ENCODE measurements at regions not wholly inside any gene's neighbourhood (a gene's known extent, or its start where the extent isn't known, plus 50 kb on each side); places are given as distances from the start of the nearest gene placed in this dataset.

GRCh38 chr14:93870377-93870776 is 56.8 kb upstream of the FAM181A start:
- intact Hi-C loops (cut with DNase I, micrococcal nuclease): no loop called here
- no peak for TF ChIP-seq CTCF (IDR thresholded peaks at IDR 0.05)
- H3K4me1 Mint-ChIP-seq (ENCODE audit: low read depth): no peaks in the 10 kb centered on the region
- Histone ChIP-seq H3K27me3 (ENCODE audit: control insufficient read depth in 1 of 2, insufficient read depth in 2 of 2, low read length in 2 of 2) (peaks cover 4 to 5% of the 10 kb centered on the region in 2 experiments), H3K27ac (ENCODE audit: low read depth in 1 of 2, low read length in 2 of 2) (no peak overlapping the region), H3K36me3 (ENCODE audit: insufficient read depth, low read length) (no peaks in the 10 kb centered on the region), H3K9me3 (ENCODE audit: control insufficient read depth in 1 of 2, insufficient read depth in 1 of 2, low read length in 2 of 2) (peaks cover 0 to 19% of the 10 kb centered on the region in 2 experiments), H3K4me3 (ENCODE audit: low read length) (no peak overlapping the region), H3K4me1 (ENCODE audit: insufficient read depth, low read length) (no peaks in the 10 kb centered on the region)
- H3K9me3 Mint-ChIP-seq: peaks cover 2% of the 10 kb centered on the region
- POLR2A ChIA-PET: no interaction called here
- CTCF ChIA-PET: interaction anchor here (0.9 kb wide), 1 partner anchor 10 kb away, joined by 3 read pairs; no protein-coding TSS in a partner anchor
- H3K27me3 Mint-ChIP-seq: peaks cover 26% of the 10 kb centered on the region
- no peak overlapping the region for H3K27ac Mint-ChIP-seq
- H3K36me3 Mint-ChIP-seq (ENCODE audit: low read depth): no peaks in the 10 kb centered on the region
- DNase-seq: no peak
- H3K4me3 Mint-ChIP-seq: no peak overlapping the region
- ATAC-seq (ENCODE audit: poor library complexity): no peak

GRCh38 chr14:93869427-93869826 is 57.7 kb upstream of the FAM181A start:
- peaks cover 0 to 15% of the 10 kb centered on the region in 2 experiments for H3K9me3 ChIP-seq (ENCODE audit: control insufficient read depth in 1 of 2, insufficient read depth in 1 of 2, low read length in 2 of 2)
- ATAC-seq (ENCODE audit: poor library complexity): no peak
- peaks cover 4 to 5% of the 10 kb centered on the region in 2 experiments for H3K27me3 ChIP-seq (ENCODE audit: control insufficient read depth in 1 of 2, insufficient read depth in 2 of 2, low read length in 2 of 2)
- TF ChIP-seq CTCF (IDR thresholded peaks at IDR 0.05): no peak
- no peak overlapping the region for H3K27ac ChIP-seq (ENCODE audit: low read depth in 1 of 2, low read length in 2 of 2)
- POLR2A ChIA-PET: no interaction called here
- peaks cover 2% of the 10 kb centered on the region for H3K9me3 Mint-ChIP-seq
- intact Hi-C loops (cut with DNase I, micrococcal nuclease): no loop called here
- peaks cover 25% of the 10 kb centered on the region for H3K27me3 Mint-ChIP-seq
- no peaks in the 10 kb centered on the region for H3K4me1 ChIP-seq (ENCODE audit: insufficient read depth, low read length)
- no peak for DNase-seq
- CTCF ChIA-PET: no interaction called here
- H3K4me1 Mint-ChIP-seq (ENCODE audit: low read depth): no peaks in the 10 kb centered on the region
- H3K4me3 ChIP-seq (ENCODE audit: low read length): no peak overlapping the region
- H3K4me3 Mint-ChIP-seq: no peak overlapping the region
- no peaks in the 10 kb centered on the region for H3K36me3 Mint-ChIP-seq (ENCODE audit: low read depth)
- H3K27ac Mint-ChIP-seq: no peak overlapping the region
- no peaks in the 10 kb centered on the region for H3K36me3 ChIP-seq (ENCODE audit: insufficient read depth, low read length)

GRCh38 chr14:93868165-93868564 is 59.0 kb upstream of the FAM181A start:
- H3K27me3 ChIP-seq (ENCODE audit: control insufficient read depth in 1 of 2, insufficient read depth in 2 of 2, low read length in 2 of 2): peaks cover 4 to 5% of the 10 kb centered on the region in 2 experiments
- peaks cover 0 to 8% of the 10 kb centered on the region in 2 experiments for H3K9me3 ChIP-seq (ENCODE audit: control insufficient read depth in 1 of 2, insufficient read depth in 1 of 2, low read length in 2 of 2)
- intact Hi-C loops (cut with DNase I, micrococcal nuclease): no loop called here
- no peak overlapping the region for H3K4me3 Mint-ChIP-seq
- no peaks in the 10 kb centered on the region for H3K4me1 Mint-ChIP-seq (ENCODE audit: low read depth)
- ChIA-PET CTCF (no interaction called here), POLR2A (no interaction called here)
- no peak overlapping the region for H3K27ac Mint-ChIP-seq
- H3K36me3 ChIP-seq (ENCODE audit: insufficient read depth, low read length): no peaks in the 10 kb centered on the region
- H3K27ac ChIP-seq (ENCODE audit: low read depth in 1 of 2, low read length in 2 of 2): no peak overlapping the region
- H3K36me3 Mint-ChIP-seq (ENCODE audit: low read depth): no peaks in the 10 kb centered on the region
- H3K4me1 ChIP-seq (ENCODE audit: insufficient read depth, low read length): no peaks in the 10 kb centered on the region
- H3K27me3 Mint-ChIP-seq: peaks cover 18% of the 10 kb centered on the region
- peaks cover 2% of the 10 kb centered on the region for H3K9me3 Mint-ChIP-seq
- ATAC-seq (ENCODE audit: poor library complexity) (no peak), DNase-seq (no peak)
- H3K4me3 ChIP-seq (ENCODE audit: low read length): no peak overlapping the region
- TF ChIP-seq CTCF (IDR thresholded peaks at IDR 0.05): no peak

Measured in CD4-positive, alpha-beta T cell (primary cell).